GM19043 (cell line): ENCODE measurements at regions not wholly inside any gene's neighbourhood (a gene's known extent, or its start where the extent isn't known, plus 50 kb on each side); places are given as distances from the start of the nearest gene placed in this dataset.

Experiments
- ATAC-seq: cut with Tn5 transposase; IDR thresholded peaks from one replicate; pipeline ENCODE4 v1.9.1; 2021; ENCODE audit warnings: low read depth; ENCODE audit not compliant: unreplicated experiment

DNA sequence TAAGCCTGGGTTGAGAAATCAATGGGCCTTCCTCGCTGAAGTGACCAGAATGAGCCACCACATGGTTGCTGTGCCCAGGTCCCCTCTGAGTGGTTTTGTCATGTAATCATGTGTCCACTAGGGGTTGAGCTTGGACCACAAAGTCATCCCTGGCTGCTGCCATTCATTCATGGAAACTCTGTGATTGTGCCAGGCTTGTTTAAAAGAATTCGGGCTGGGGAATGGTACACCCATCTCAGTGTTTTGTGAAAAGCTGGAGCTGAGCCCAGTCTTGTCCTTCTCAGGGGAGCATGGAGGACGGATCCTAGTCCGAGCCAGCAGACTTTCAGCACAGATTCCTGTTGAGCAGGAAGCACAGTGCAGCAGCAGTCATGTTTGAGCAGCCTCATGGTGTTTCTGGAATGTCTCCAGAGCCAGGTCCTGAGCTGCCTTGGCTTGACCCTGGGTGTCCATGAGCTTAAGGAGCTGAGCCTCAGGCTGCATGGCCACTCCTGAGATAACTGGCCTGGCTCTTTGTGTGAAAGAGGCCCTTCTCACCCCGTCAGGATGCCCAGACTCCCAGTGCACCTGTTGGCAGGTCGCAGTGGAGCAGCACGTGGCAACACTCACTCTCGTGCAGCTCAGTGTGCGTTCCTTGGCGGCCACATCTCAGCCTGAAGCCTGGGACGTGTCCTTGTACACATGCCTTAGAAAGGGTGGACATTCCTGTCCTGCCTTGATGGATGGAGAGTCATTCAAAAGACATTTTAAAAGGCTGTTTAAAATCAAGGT lies 260.3 kb upstream of the TPM1 start:
- ATAC-seq: no peak

DNA sequence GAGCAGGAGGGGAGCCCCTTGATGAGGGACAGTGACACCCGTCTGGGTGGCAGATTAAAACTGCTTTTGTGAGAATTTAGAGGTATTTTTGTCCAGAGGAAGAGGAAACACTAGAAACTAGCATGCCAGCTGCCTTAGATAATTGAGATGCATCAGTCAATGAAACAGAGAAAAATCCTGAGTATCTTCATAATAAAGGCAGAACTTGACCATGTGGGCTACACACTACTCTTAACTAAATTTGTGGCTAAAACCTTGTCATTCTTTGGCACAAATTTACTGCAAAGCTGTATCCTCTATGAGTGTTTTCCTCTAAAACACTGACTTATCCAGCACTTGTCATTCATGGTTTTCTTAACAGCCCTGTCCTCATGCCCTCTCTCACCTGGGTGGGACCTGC lies 259.7 kb upstream of the TPM1 start:
- ATAC-seq: no peak

DNA sequence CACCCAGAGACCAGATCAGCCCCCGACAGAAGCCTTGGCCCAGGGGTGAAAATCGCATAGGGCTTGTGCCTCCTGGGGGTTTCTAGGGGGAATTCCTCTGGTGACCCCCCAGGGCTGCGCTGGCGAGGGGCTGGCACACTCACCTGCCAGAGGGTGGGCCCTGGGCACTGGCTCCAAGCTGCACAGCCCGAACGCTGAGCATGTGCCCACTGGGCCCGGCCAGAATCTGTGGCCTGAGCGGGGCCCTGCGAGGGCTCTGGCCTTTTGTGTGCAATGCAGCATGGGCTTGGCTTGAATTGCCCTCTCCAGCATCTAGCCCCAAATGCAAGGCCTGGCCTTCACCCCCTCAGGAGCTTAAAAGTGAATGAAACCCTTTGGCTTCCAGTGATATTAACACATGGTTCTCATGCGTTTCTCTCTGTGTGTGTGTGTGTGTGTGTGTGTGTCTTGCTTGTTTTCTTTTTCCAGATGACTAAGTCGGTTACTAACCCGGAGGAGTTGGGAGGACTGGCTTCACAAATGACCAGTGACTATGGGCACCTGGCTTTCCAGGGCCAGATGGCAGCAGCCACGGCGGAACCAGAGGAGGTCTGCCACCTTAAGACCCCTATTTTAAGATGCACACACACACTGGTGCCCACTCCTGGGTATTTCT lies 259.1 kb upstream of the TPM1 start:
- ATAC-seq: no peak

DNA sequence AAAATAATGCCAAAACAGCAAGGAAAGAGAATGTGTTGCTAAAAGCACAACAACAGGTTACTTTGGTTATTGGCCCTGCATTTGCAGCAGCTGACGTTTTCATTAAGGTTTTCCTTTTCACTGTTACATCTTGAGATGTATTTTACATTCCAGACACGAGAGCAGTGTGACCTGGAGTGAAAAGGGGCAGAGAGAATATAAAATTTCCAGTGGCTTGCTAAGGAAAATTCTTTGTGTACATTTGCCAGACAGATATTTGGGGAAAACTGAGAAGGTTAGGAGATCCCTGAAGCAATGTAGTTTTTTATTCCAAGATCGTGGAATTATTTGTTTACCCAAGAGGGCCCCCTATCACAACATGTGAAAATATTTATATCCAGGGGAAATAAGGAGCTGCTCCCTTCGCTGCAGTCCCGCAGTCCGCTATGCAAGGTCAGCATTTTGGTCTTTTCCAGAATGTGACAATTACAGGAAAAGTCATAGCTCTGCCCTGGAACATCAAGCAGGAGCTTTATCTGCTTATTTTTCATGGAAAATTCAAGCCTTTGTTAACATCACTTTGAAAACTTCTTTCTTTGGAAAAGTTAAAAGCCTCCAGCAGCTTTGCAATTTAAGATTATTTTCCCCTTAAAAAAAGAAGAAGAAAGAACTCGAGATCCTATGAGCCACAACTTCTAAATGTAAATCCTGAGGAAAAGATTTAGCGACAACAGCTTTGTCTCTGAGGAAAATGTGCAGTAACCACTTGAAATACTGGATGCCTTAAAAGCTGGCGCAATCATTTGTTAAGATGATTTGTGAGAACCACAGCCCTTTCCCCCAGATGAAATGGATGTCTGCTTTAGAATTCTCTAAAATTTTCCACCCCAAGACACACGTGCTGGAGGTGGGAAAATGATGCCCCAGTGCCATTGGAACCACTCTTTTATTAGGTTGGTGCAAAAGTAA lies 256.4 kb upstream of the TPM1 start:
- no peak for ATAC-seq

DNA sequence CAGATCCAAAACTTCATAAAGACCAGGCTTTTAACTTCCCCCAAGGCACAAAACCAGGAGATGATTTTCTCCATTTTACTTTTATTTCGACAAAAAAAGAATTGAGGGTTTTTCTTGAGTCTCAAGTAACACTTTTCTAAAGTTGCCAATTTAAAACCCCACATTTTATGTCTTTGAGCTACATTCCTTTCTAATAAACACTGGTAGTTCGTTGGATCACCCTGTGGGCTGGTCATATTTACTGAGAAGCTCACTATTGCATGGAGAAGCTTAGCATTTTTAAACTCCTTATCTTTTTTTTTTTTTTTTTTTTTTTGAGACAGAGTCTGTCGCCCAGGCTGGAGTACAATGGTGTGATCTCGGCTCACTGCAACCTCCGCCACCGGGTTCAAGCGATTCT lies 255.1 kb upstream of the TPM1 start:
- no peak for ATAC-seq

DNA sequence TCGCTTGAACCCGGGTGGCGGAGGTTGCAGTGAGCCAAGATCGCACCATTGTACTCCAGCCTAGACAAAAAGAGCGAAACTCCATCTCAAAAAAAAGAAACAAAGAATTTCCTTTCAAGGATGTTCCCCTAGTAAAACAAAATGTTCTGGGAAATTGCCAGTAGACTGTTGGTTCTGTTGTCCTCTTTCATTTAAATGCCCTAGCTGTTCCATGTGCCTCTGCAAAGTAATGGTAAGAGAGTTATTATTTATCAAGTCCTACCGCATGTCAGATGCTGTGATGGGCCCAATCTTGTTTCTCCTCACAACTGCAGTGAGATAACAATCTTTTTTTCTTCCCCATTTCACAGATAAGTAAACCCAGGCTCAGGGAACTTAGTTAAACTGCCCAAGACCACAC lies 254.3 kb upstream of the TPM1 start:
- ATAC-seq: no peak

DNA sequence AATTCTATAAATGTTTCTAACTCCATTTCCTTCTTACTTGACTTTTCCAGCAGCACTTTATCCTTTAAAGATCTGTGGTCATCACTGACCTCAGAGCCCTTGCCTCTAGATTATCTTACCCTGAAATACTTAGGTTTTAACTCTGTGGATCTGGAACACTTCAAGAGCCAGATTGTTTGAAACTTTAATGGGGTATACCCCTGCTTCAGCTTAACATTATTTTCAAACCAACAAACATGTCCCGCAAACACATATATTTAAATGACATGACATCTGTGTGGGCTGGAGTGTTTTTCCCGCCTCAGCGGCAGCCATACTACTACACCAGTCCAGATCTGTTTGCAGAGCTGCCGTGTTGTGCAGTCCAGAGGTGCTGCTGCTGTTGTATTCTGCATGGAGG lies 252.0 kb upstream of the TPM1 start:
- no peak for ATAC-seq

DNA sequence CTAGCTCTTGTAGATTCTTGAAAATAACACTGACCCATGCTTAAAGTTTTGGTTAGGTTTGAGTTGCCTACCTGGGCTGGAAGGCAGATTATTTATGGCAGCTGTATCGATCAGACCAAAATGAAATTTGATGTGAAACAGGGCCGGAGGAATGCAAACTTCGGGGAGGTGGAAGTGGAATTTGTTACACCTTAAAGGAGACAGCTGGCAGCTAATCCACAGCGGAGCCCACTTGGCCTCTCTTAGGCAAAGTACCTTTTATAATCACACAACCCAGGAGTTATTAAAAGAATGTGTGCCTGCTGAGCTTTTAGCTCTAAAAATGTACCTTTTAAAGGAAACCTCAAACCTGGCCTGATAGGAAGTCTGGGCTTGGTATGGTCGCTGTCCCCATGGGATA lies 250.9 kb upstream of the TPM1 start:
- ATAC-seq: no peak

DNA sequence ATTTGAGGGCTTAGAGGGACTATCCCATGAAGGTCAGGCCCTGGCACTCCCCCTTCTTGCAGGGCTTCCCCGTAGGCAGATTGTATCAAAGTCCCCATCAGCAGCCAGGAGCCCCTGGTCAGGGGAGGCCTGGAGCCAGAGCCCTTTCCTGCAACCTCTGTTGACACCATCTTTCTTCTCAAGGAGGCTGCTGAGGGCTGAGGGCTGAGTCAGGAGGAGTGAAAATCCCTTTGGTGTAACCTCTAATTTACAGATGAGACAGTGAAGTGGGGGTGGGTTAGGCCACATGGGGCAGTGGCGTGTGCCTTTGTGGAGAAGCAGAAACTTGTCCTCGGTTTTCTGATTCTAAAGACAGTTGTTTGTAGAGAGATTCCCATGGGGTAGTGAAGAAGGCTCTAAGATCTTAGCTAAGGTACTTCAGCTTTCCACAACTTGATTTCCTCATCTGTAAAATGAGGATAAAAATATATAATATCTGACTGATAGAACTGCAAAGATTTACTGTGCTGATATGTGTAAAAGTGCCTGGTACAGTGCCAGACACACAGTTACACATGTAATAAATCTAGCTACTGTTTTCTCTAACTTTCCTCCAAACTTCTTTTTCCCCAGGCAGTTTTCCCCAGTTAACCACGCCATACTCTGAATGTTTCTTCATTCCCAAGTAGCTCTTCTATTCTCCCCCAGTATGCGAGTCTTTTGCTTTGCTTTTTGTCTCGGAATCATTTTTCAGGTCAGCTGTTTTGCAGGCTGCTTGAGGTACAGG lies 249.4 kb upstream of the TPM1 start:
- no peak for ATAC-seq

DNA sequence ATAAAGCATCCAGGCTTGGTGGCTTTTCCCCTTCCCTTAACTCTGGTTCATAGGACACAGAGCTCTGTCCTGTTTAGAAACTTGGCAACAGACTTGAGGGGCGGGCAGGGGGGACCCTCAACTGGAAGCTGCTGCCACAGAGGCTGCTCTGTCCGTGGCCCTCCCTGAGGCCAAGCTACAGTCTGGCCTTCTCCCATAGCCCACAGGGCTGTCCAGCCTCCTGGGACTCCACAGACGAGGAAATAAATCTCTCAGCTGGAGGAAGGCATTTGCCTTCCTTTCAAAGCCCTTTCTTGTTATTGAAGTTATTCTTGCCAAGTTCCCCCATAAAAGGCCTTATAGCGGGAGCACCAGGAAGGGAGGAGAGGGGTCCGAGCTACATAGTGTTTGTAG lies 248.8 kb upstream of the TPM1 start:
- no peak for ATAC-seq

DNA sequence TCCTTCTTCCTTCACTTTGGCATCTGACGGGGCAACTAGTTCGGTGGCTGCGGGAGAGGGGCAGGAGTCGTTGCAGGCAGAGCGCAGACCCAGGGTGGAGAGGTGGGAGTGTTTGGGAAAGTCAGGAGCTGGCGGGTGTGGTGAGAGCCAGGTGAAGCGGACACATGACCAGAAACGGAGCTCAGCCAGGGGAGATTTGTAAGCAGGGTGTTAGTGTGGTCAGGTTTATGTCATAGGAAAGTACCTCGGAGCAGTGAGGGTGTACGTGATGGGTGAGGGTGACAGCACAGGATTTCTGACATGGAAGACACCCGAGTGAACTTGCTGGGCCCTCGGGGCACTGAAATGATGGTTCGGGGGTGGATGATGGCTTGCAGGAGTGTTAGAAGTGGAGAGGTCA lies 247.4 kb upstream of the TPM1 start:
- ATAC-seq: no peak

DNA sequence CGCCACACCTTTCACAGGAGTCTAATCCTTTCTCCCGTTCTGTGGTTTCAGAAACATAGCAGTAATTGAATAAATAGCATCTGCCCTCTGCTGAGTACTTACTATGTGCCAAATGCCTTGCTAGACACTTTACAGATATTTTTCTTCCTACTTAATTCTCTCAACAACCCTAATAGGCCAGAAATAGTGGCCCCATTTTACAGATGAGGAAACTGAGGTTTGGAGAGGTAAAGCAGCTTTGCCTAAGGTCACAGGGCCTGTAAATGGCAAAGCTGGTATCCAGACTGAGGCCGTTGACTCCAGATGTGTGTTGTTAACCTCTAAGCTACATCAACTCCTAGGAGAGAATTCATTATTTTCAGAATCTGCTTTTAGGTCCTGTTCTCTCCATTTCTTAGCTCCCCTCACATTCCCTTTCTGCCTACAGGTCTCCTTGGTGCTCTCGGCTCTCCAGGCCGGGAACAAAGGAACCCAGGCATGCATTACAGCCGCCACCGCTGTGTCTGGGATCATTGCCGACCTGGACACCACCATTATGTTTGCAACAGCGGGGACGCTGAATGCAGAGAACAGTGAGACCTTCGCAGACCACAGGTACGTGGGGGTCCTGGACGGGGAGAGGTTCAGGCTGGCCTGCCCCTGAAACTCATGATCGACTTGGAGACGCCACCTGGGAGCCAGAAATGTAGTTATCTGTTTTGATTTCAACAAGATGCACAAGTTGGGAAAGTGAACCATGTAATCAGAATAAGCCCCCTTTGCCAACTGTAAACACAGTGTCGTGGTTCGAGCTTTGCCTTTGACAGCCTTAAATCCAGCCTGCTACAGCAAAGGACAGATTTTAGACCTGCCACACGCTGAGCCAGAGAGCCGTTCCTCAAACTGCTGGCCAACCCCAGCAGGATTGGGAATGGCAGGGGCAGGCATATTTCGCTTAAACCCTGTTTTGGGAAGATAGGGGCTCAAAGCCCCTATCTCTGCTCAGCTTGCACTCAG lies 246.5 kb upstream of the TPM1 start:
- no peak for ATAC-seq

DNA sequence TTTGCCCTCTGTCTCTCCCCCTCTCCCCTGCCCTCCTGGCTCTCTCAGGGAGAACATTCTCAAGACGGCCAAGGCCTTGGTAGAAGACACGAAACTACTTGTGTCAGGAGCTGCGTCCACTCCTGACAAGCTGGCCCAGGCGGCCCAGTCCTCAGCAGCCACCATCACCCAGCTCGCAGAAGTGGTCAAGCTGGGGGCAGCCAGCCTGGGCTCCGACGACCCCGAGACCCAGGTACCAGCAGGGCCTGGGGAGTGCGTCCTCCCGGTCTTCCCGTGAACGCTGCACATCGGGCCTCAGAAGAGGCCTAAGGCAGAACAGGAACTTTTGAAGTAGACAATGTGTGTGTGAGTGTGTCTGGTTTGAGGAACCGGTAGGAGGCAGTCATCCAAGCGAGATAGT lies 245.4 kb upstream of the TPM1 start:
- no peak for ATAC-seq

DNA sequence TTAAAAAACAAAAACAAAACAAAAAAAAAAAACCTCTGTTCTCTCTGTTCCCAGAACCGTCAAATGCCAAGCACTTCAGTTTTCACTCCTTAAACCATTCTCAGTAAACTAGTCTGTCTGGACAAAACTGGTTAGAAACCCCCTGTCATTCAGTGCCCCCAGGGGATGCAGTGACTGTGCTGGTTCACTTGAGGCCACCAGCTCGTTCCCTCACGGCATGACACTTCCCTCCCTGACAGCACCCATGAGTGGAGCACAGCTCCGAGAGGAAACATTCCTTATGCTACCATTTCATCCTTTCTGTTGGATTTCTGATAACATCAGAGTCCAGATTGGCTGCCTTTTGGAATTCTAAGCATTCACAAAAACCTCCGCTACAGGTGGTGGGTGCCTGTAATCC lies 244.0 kb upstream of the TPM1 start:
- no peak for ATAC-seq

DNA sequence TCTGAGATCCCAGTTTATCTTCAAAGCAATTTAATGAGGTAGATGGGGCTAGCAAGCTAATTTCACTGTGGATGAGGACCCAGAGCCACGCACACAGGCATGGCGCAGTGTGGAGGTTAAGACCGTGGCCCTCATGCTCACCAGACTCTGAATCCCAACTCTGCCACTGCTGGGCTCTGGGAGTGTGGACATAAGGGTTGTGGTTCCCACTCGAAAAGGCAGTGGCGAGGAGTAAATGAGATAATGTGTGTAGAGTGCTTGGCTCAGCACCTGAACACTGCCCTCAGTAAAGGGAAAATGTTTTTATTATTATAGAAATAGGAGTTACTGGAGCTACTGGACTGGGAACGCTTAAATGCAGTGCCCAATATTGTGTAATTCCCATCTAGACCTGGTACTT lies 243.5 kb upstream of the TPM1 start:
- ATAC-seq: no peak

DNA sequence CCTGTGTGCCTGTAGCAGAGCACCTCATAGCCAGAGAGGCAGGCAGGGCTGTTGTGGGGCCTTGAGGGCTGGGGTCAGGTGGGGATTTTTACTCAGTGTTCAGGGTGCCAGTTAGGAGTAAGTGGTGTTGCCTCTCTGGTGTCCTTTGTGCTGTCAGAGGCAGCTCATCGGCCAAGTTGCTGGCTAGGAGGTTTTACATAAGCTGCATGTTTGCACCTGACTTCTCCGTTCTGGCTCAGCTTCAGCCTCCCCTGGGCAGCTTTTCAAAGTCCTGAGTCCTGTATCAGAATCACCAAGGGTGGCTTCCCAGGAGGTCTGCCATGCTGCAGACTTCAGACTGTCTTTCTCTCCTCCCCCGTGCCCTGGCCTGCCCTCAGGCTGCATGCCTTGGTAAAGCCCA lies 242.6 kb upstream of the TPM1 start:
- ATAC-seq: no peak

DNA sequence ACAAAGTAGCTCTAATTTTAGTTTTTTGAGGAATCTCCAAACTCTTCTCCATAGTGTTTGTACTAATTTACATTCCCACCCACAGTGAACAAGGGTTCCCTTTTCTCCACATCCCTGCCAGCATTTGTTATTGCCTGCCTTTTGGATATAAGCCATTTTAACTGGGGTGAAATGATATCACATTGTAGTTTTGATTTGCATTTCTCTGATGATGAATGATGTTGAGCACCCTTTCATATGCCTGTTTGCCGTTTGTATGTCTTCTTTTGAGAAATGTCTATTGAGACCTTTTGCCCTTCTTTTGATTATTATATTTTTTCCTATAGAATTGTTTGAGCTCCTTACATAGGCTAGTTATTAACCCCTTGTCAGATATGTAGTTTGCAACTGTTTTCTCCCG lies 239.9 kb upstream of the TPM1 start:
- no peak for ATAC-seq

DNA sequence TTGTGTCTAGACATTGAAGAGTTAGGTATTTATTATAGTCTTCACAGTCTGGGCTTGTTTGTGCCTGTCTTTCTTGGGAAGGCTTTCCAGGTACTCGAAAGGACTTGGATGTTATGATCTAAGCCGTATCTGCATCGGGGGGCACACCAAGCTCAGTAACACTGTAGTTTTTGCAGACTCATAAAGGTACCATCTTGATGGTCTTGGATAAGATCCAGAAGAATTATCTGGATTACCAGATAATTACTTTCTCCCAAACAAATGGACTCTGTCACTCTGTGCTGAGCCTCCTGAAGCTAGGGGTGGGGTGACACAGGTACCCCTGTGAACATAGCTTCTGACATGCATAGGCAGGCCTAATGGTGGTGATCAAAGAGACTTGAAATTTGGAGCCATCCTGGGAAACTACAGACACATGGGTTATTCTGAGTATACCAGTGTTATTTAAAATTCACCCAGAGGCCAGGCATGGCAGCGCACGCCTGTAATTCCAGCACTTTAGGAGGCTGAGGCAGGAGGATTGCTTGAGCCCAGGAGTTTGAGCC lies 238.6 kb upstream of the TPM1 start:
- ATAC-seq: no peak

DNA sequence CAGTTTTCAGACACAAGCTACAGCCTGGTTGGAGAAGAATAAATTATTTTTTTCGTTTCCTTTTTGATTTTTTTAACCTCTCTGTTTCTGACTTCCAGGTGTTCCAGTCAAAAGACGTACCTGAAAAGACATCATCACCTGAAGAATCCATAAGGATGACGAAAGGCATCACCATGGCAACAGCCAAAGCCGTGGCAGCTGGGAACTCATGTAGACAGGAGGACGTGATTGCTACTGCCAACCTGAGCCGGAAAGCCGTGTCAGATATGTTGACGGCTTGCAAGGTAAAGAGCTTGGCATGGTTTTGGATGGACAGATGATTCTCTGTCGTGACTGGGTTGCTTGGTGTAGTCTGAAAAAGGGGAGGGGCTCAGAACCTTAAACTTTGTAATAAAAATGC lies 237.0 kb upstream of the TPM1 start:
- ATAC-seq: no peak
